H9 (cell line): ENCODE measurements at regions not wholly inside any gene's neighbourhood (a gene's known extent, or its start where the extent isn't known, plus 50 kb on each side); places are given as distances from the start of the nearest gene placed in this dataset.

ENCODE experiments used
- DNase-seq: peaks from one replicate; pipeline ENCODE4 v3.0.0-alpha.2; 2017
- H2AFZ ChIP-seq: one replicate; pipeline ENCODE4 v1.6.1; 2013; ENCODE audit warnings: mild to moderate bottlenecking, low read length, control low read depth, moderate library complexity
- H2AK5ac ChIP-seq: 2 replicates; pipeline ENCODE4 v1.6.1; 2013; ENCODE audit warnings: low read length, control low read depth, mixed read lengths; ENCODE audit not compliant: insufficient read length
- H2BK120ac ChIP-seq: one replicate; pipeline ENCODE4 v1.6.1; 2013; ENCODE audit warnings: low read depth, mild to moderate bottlenecking, low read length, control low read depth, inconsistent platforms; ENCODE audit not compliant: poor library complexity, severe bottlenecking
- H2BK12ac ChIP-seq: 2 replicates; pipeline ENCODE4 v1.6.1; 2013; ENCODE audit warnings: low read length, control low read depth, mixed read lengths, low read depth; ENCODE audit not compliant: insufficient read length
- H2BK15ac ChIP-seq: 2 replicates; pipeline ENCODE4 v1.6.1; 2013; ENCODE audit warnings: low read depth, low read length, control low read depth
- H2BK20ac ChIP-seq: one replicate; pipeline ENCODE4 v1.6.1; 2013; ENCODE audit warnings: low read depth, mild to moderate bottlenecking, low read length, control low read depth, inconsistent platforms; ENCODE audit not compliant: poor library complexity, severe bottlenecking
- H2BK5ac ChIP-seq: 2 replicates; pipeline ENCODE4 v1.6.1; 2013; ENCODE audit warnings: low read length, control low read depth, mixed read lengths; ENCODE audit not compliant: insufficient read length
- H3K14ac ChIP-seq: 2 replicates; pipeline ENCODE4 v1.6.1; 2013; ENCODE audit warnings: low read length, control low read depth; ENCODE audit not compliant: insufficient read depth
- H3K18ac ChIP-seq: 2 replicates; pipeline ENCODE4 v1.6.1; 2013; ENCODE audit warnings: low read depth, mild to moderate bottlenecking, mixed read lengths, low read length, control low read depth; ENCODE audit not compliant: insufficient read length
- H3K23ac ChIP-seq: 2 replicates; pipeline ENCODE4 v1.6.1; 2013; ENCODE audit warnings: low read length, control low read depth, mixed read lengths, low read depth; ENCODE audit not compliant: insufficient read length
- H3K23me2 ChIP-seq: 2 replicates; pipeline ENCODE4 v1.6.1; 2013; ENCODE audit warnings: low read depth, mild to moderate bottlenecking, mixed read lengths, low read length, control low read depth; ENCODE audit not compliant: insufficient read length, poor library complexity, severe bottlenecking
- H3K27ac ChIP-seq: 2 replicates; pipeline ENCODE4 v1.5.1; 2013; ENCODE audit warnings: low read length, control low read depth, mixed read lengths, low read depth; ENCODE audit not compliant: insufficient read length
- H3K27me3 ChIP-seq: 2 replicates; pipeline ENCODE4 v1.6.1; 2013; ENCODE audit warnings: low read length, control low read depth, inconsistent platforms; ENCODE audit not compliant: insufficient read depth
- H3K4ac ChIP-seq: 2 replicates; pipeline ENCODE4 v1.6.1; 2013; ENCODE audit warnings: low read depth, mild to moderate bottlenecking, control low read depth, inconsistent platforms, low read length, moderate library complexity
- H3K4me1 ChIP-seq: 2 replicates; pipeline ENCODE4 v1.6.1; 2013; ENCODE audit warnings: low read length, control low read depth, inconsistent platforms; ENCODE audit not compliant: insufficient read depth
- H3K4me2 ChIP-seq: 2 replicates; pipeline ENCODE4 v1.6.1; 2013; ENCODE audit warnings: low read length, control low read depth, mixed read lengths; ENCODE audit not compliant: insufficient read length, insufficient read depth
- H3K56ac ChIP-seq: 2 replicates; pipeline ENCODE4 v1.6.1; 2013; ENCODE audit warnings: low read depth, mild to moderate bottlenecking, mixed read lengths, low read length, control low read depth; ENCODE audit not compliant: insufficient read length
- H3K79me1 ChIP-seq: 2 replicates; pipeline ENCODE4 v1.6.1; 2013; ENCODE audit warnings: low read depth, mild to moderate bottlenecking, moderate library complexity, low read length, control low read depth, inconsistent platforms; ENCODE audit not compliant: insufficient read depth, poor library complexity, severe bottlenecking
- H3K79me2 ChIP-seq: 2 replicates; pipeline ENCODE4 v1.6.1; 2013; ENCODE audit warnings: low read length, control low read depth, inconsistent platforms; ENCODE audit not compliant: insufficient read depth
- H3K9ac ChIP-seq: 2 replicates; pipeline ENCODE4 v1.6.1; 2013; ENCODE audit warnings: low read length, control low read depth, mixed read lengths; ENCODE audit not compliant: insufficient read length; ENCODE audit errors: extremely low read depth
- H3K9me3 ChIP-seq: one replicate; pipeline ENCODE4 v1.6.1; 2013; ENCODE audit warnings: low read depth, low read length, inconsistent platforms; ENCODE audit not compliant: control insufficient read depth
- H3T11ph ChIP-seq: one replicate; pipeline ENCODE4 v1.6.1; 2013; ENCODE audit warnings: mild to moderate bottlenecking, low read length, control low read depth, inconsistent platforms
- H4K20me1 ChIP-seq: one replicate; pipeline ENCODE4 v1.6.1; 2013; ENCODE audit not compliant: control insufficient read depth, insufficient read length, insufficient read depth
- H4K5ac ChIP-seq: 2 replicates; pipeline ENCODE4 v1.6.1; 2013; ENCODE audit warnings: low read depth, mild to moderate bottlenecking, mixed read lengths, low read length, control low read depth; ENCODE audit not compliant: insufficient read length
- H4K8ac ChIP-seq: replicated peaks from 2 replicates; pipeline ENCODE4 v1.6.1; 2013; ENCODE audit warnings: low read length, control low read depth, mixed read lengths, low read depth; ENCODE audit not compliant: insufficient read length
- H4K91ac ChIP-seq: 2 replicates; pipeline ENCODE4 v1.6.1; 2013; ENCODE audit warnings: low read depth, mild to moderate bottlenecking, moderate library complexity, mixed read lengths, low read length, control low read depth; ENCODE audit not compliant: insufficient read length
- H3K27ac Mint-ChIP-seq, 3 experiments: 2 replicates in 2 of 3; 3 replicates in 1 of 3; pipeline ENCODE4 v1.8.0; 2020 to 2021; ENCODE audit warnings: mixed read lengths in 3 of 3, mild to moderate bottlenecking in 1 of 3, moderate library complexity in 1 of 3
- H3K27me3 Mint-ChIP-seq: 2 replicates; pipeline ENCODE4 v1.8.0; 2021; ENCODE audit warnings: low read depth, mild to moderate bottlenecking, moderate library complexity, mixed read lengths
- H3K36me3 Mint-ChIP-seq, 3 experiments: 2 replicates in 2 of 3; 3 replicates in 1 of 3; pipeline ENCODE4 v1.8.0; 2020 to 2021; ENCODE audit warnings: low read depth in 3 of 3, mixed read lengths in 3 of 3; ENCODE audit not compliant: insufficient read depth in 1 of 3
- H3K4me1 Mint-ChIP-seq, 2 experiments: 2 replicates each; pipeline ENCODE4 v1.8.0; 2020; ENCODE audit warnings: mixed read lengths in 2 of 2
- H3K4me3 Mint-ChIP-seq, 2 experiments: 2 replicates in 1 of 2; 3 replicates in 1 of 2; pipeline ENCODE4 v1.8.0; 2020 to 2021; ENCODE audit warnings: mild to moderate bottlenecking in 2 of 2, mixed read lengths in 2 of 2, moderate library complexity in 1 of 2
- H3K9me3 Mint-ChIP-seq, 2 experiments: 2 replicates in 1 of 2; 3 replicates in 1 of 2; pipeline ENCODE4 v1.8.0; 2020; ENCODE audit warnings: mild to moderate bottlenecking in 2 of 2, mixed read lengths in 2 of 2, moderate library complexity in 1 of 2
- TF ChIP-seq, protein P1 (sequence below): fragments of 200-600 bp; sonication (generic); conservative IDR thresholded peaks from 3 replicates; pipeline ENCODE4 v1.8.0; 2021; ENCODE audit warnings: antibody characterized with exemption, mild to moderate bottlenecking

DNA sequence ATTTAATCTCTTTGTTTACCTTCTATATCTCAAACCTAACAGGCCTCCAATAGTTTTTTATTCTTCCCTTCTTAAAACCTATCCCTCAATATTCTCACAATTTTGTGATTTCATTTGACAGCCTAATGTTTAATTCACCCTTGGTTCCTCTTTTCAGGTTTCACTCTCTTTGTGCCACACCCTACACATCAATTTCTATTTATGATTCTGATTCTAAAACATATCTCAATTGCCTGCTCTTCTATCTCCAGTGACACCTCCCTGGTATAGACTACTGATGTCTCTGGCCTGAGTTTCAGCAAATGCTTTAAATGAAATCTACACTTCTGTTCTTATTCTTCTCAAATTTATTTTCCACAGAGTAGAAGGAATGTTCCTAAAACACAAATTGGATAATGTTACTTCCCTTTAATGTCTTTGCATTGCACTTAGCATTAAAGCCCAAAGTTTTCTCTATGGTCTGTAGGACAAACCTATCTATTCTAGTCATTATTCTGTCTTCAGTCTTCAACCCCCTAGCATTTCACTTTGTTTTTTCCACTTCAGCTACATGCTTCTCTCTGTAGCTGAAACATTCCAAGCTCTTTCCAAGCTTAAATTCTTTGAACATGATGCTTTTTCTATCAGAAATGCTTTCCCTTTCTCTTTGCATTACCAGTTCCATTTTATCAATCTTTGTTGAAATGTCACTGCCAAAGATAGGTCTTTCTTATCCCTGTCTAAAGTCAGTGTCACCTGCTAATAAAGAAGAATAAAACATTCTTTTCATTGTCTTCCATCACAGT lies 622.0 kb downstream of the CENPC start:
- Histone ChIP-seq H3K4me1 (no peaks in the 10 kb centered on the region), H2BK120ac (no peak overlapping the region), H3K23me2 (no peaks in the 10 kb centered on the region), H3K27ac (no peak overlapping the region), H3K9ac (no peak overlapping the region), H3K4ac (no peak overlapping the region), H2BK12ac (no peak overlapping the region), H2BK20ac (no peak overlapping the region), H4K8ac (no peak overlapping the region), H3K79me1 (no peaks in the 10 kb centered on the region), H3T11ph (no peak overlapping the region), H2BK15ac (no peak overlapping the region), H2AK5ac (no peak overlapping the region), H3K14ac (no peak overlapping the region), H4K91ac (no peak overlapping the region), H4K20me1 (no peaks in the 10 kb centered on the region), H4K5ac (no peak overlapping the region), H2AFZ (no peak overlapping the region), H3K23ac (no peak overlapping the region), H3K56ac (no peak overlapping the region), H3K27me3 (no peaks in the 10 kb centered on the region), H3K4me2 (no peak overlapping the region), H3K9me3 (no peaks in the 10 kb centered on the region), H3K18ac (no peak overlapping the region), H3K79me2 (no peaks in the 10 kb centered on the region), H2BK5ac (no peak overlapping the region)
- no peak for DNase-seq
- Mint-ChIP-seq H3K36me3 (no peaks in the 10 kb centered on the region), H3K4me3 (no peak overlapping the region), H3K4me1 (no peaks in the 10 kb centered on the region), H3K27ac (no peak overlapping the region), H3K9me3 (no peaks in the 10 kb centered on the region), H3K27me3 (no peaks in the 10 kb centered on the region)
- TF ChIP-seq, protein P1, sequence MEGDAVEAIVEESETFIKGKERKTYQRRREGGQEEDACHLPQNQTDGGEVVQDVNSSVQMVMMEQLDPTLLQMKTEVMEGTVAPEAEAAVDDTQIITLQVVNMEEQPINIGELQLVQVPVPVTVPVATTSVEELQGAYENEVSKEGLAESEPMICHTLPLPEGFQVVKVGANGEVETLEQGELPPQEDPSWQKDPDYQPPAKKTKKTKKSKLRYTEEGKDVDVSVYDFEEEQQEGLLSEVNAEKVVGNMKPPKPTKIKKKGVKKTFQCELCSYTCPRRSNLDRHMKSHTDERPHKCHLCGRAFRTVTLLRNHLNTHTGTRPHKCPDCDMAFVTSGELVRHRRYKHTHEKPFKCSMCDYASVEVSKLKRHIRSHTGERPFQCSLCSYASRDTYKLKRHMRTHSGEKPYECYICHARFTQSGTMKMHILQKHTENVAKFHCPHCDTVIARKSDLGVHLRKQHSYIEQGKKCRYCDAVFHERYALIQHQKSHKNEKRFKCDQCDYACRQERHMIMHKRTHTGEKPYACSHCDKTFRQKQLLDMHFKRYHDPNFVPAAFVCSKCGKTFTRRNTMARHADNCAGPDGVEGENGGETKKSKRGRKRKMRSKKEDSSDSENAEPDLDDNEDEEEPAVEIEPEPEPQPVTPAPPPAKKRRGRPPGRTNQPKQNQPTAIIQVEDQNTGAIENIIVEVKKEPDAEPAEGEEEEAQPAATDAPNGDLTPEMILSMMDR, result no peak
